ENCODE measurements at regions not wholly inside any gene's neighbourhood (a gene's known extent, or its start where the extent isn't known, plus 50 kb on each side); places are given as distances from the start of the nearest gene placed in this dataset.

DNA sequence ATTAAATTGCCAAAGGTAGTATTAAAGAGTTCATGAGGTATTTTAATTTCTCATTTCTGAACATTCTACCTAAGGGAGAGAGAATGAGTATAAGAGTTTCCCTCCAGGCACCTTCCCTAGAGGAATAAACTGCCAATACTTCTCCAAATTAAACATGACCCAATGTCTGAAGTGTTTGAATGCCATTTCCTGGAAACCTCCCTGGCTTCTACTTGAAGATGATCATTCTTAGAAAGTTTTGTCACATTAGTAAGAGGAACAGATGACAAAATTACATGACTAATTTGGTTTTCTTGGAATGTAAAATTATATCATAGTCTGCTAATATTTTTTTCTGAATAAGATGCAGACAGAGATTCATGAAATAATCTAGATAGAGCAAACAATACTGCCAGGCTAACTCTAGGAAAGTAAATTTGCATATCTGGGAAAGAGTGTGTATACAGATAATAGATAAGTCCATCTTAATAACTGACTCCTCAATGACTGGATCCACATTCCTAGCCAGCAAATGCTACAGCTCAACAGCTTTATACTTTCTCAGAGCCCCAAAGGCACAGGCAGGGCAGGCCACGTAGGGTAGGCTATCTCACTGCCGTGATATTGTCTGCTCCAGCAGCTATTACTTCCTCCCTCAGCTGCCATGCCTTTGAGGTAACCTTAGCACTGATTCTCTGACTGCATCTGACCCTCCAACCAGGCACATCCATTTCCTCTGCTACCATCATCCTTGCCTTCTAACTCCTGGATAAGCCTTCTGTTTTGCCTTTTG lies 630.8 kb upstream of the PIK3C3 start:
- Histone ChIP-seq H3K36me3 (ENCODE audit: control insufficient read depth in 4 of 4, insufficient read depth in 4 of 4, low read length in 3 of 4) (no peaks in the 10 kb centered on the region), H3K27ac (ENCODE audit: insufficient read depth in 1 of 2, low read depth in 1 of 2, low read length in 2 of 2, poor library complexity in 1 of 2, severe bottlenecking in 2 of 2) (no peak overlapping the region), H3K27me3 (replicated peaks in 2 of 5; ENCODE audit: control insufficient read depth in 4 of 5, insufficient read depth in 5 of 5, low read length in 4 of 5) (no peaks in the 10 kb centered on the region), H3K4me3 (ENCODE audit: control insufficient read depth in 1 of 7, extremely low read depth in 1 of 7, insufficient read depth in 4 of 7, low read depth in 2 of 7, low read length in 6 of 7) (no peak overlapping the region), H3K4me1 (ENCODE audit: control extremely low read depth in 1 of 4, control insufficient read depth in 4 of 4, insufficient read depth in 4 of 4, low read length in 3 of 4) (no peaks in the 10 kb centered on the region), H3K9me3 (ENCODE audit: control extremely low read depth in 1 of 5, control insufficient read depth in 4 of 5, insufficient read depth in 2 of 5, low read depth in 1 of 5, low read length in 4 of 5) (no peaks in the 10 kb centered on the region)
- no peak for DNase-seq
- 94% methylated on average over 2 of the region's 2 CpGs for WGBS (ENCODE audit: insufficient coverage)
- ChIA-PET POLR2A (no interaction called here), CTCF (no interaction called here)

- Histone ChIP-seq H3K4me3 (ENCODE audit: control insufficient read depth in 1 of 7, extremely low read depth in 1 of 7, insufficient read depth in 4 of 7, low read depth in 2 of 7, low read length in 6 of 7) (no peak overlapping the region), H3K4me1 (ENCODE audit: control extremely low read depth in 1 of 4, control insufficient read depth in 4 of 4, insufficient read depth in 4 of 4, low read length in 3 of 4) (no peaks in the 10 kb centered on the region), H3K27me3 (replicated peaks in 2 of 5; ENCODE audit: control insufficient read depth in 4 of 5, insufficient read depth in 5 of 5, low read length in 4 of 5) (no peaks in the 10 kb centered on the region), H3K27ac (ENCODE audit: insufficient read depth in 1 of 2, low read depth in 1 of 2, low read length in 2 of 2, poor library complexity in 1 of 2, severe bottlenecking in 2 of 2) (no peak overlapping the region), H3K9me3 (ENCODE audit: control extremely low read depth in 1 of 5, control insufficient read depth in 4 of 5, insufficient read depth in 2 of 5, low read depth in 1 of 5, low read length in 4 of 5) (no peaks in the 10 kb centered on the region), H3K36me3 (ENCODE audit: control insufficient read depth in 4 of 4, insufficient read depth in 4 of 4, low read length in 3 of 4) (no peaks in the 10 kb centered on the region)
- ChIA-PET CTCF (no interaction called here), POLR2A (no interaction called here)
- no peak for DNase-seq
These were observed 632.0 kb upstream of the PIK3C3 start for GRCh38 chr18:41323044-41323443.

DNA sequence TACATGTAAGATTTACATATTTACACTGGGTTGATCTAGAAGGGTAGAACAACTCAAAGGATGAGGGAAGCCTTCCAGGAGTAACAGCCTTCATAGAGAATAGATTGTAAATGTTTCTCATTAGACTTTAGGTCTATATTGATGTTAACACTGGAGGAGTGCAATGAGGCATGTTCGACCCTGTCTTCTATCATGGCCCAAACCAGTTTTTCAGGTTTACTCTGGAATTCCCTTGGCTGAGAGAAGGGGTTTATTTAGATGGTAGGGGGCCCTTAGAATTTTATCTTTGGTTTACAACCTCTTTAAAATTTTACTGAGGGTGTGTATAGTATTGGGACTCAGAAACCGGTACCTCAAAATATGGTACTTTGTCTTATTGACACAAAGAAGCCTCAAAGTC lies 634.9 kb upstream of the PIK3C3 start:
- Histone ChIP-seq H3K4me1 (ENCODE audit: control extremely low read depth in 1 of 4, control insufficient read depth in 4 of 4, insufficient read depth in 4 of 4, low read length in 3 of 4) (no peaks in the 10 kb centered on the region), H3K27ac (ENCODE audit: insufficient read depth in 1 of 2, low read depth in 1 of 2, low read length in 2 of 2, poor library complexity in 1 of 2, severe bottlenecking in 2 of 2) (no peak overlapping the region), H3K9me3 (ENCODE audit: control extremely low read depth in 1 of 5, control insufficient read depth in 4 of 5, insufficient read depth in 2 of 5, low read depth in 1 of 5, low read length in 4 of 5) (no peaks in the 10 kb centered on the region), H3K36me3 (ENCODE audit: control insufficient read depth in 4 of 4, insufficient read depth in 4 of 4, low read length in 3 of 4) (no peaks in the 10 kb centered on the region), H3K27me3 (replicated peaks in 2 of 5; ENCODE audit: control insufficient read depth in 4 of 5, insufficient read depth in 5 of 5, low read length in 4 of 5) (no peaks in the 10 kb centered on the region), H3K4me3 (ENCODE audit: control insufficient read depth in 1 of 7, extremely low read depth in 1 of 7, insufficient read depth in 4 of 7, low read depth in 2 of 7, low read length in 6 of 7) (no peak overlapping the region)
- ChIA-PET POLR2A (no interaction called here), CTCF (no interaction called here)
- WGBS (ENCODE audit: insufficient coverage): 100% methylated on average over 1 of the region's 2 CpGs
- no peak for DNase-seq

DNA sequence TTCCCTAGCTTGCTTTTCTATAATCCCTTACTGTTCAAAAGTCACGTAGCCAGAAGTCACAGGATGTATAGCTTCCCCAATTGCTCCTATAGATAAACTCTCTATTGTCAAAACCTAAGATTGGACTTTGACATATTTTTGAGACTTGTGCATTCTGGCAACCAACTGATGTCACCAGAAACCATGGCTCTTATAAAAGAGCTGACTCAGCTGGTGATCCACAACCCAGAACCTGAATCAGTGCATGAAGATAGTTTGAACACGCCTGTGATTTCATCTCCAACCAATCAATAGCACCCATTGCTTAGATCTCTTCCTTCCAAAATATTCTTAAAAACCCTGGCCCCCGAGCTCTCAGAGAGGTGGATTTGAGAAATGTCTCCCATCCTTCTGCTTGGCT lies 639.9 kb upstream of the PIK3C3 start:
- H3K27ac ChIP-seq (ENCODE audit: insufficient read depth in 1 of 2, low read depth in 1 of 2, low read length in 2 of 2, poor library complexity in 1 of 2, severe bottlenecking in 2 of 2): no peak overlapping the region
- peaks cover 0 to 2% (median 0%) of the 10 kb centered on the region in 5 experiments for H3K9me3 ChIP-seq (ENCODE audit: control extremely low read depth in 1 of 5, control insufficient read depth in 4 of 5, insufficient read depth in 2 of 5, low read depth in 1 of 5, low read length in 4 of 5)
- POLR2A ChIA-PET: no interaction called here
- CTCF ChIA-PET: no interaction called here
- no peaks in the 10 kb centered on the region for H3K27me3 ChIP-seq (replicated peaks in 2 of 5; ENCODE audit: control insufficient read depth in 4 of 5, insufficient read depth in 5 of 5, low read length in 4 of 5)
- H3K4me1 ChIP-seq (ENCODE audit: control extremely low read depth in 1 of 4, control insufficient read depth in 4 of 4, insufficient read depth in 4 of 4, low read length in 3 of 4): no peaks in the 10 kb centered on the region
- no peak for DNase-seq
- no peaks in the 10 kb centered on the region for H3K36me3 ChIP-seq (ENCODE audit: control insufficient read depth in 4 of 4, insufficient read depth in 4 of 4, low read length in 3 of 4)
- WGBS (ENCODE audit: insufficient coverage): 90% methylated on average over 3 of the region's 3 CpGs
- H3K4me3 ChIP-seq (ENCODE audit: control insufficient read depth in 1 of 7, extremely low read depth in 1 of 7, insufficient read depth in 4 of 7, low read depth in 2 of 7, low read length in 6 of 7): no peak overlapping the region

GRCh38 chr18:41311571-41312547 lies 643.2 kb upstream of the PIK3C3 start:
- DNase-seq: no peak
- Histone ChIP-seq H3K27ac (ENCODE audit: insufficient read depth in 1 of 2, low read depth in 1 of 2, low read length in 2 of 2, poor library complexity in 1 of 2, severe bottlenecking in 2 of 2) (no peak overlapping the region), H3K36me3 (ENCODE audit: control insufficient read depth in 4 of 4, insufficient read depth in 4 of 4, low read length in 3 of 4) (no peaks in the 10 kb centered on the region), H3K4me1 (ENCODE audit: control extremely low read depth in 1 of 4, control insufficient read depth in 4 of 4, insufficient read depth in 4 of 4, low read length in 3 of 4) (no peaks in the 10 kb centered on the region), H3K9me3 (ENCODE audit: control extremely low read depth in 1 of 5, control insufficient read depth in 4 of 5, insufficient read depth in 2 of 5, low read depth in 1 of 5, low read length in 4 of 5) (peaks cover 0 to 2% (median 0%) of the 10 kb centered on the region in 5 experiments), H3K27me3 (replicated peaks in 2 of 5; ENCODE audit: control insufficient read depth in 4 of 5, insufficient read depth in 5 of 5, low read length in 4 of 5) (no peaks in the 10 kb centered on the region), H3K4me3 (ENCODE audit: control insufficient read depth in 1 of 7, extremely low read depth in 1 of 7, insufficient read depth in 4 of 7, low read depth in 2 of 7, low read length in 6 of 7) (no peak overlapping the region)
- 37% methylated on average over 2 of the region's 3 CpGs for WGBS (ENCODE audit: insufficient coverage)
- ChIA-PET CTCF (no interaction called here), POLR2A (no interaction called here)

DNA sequence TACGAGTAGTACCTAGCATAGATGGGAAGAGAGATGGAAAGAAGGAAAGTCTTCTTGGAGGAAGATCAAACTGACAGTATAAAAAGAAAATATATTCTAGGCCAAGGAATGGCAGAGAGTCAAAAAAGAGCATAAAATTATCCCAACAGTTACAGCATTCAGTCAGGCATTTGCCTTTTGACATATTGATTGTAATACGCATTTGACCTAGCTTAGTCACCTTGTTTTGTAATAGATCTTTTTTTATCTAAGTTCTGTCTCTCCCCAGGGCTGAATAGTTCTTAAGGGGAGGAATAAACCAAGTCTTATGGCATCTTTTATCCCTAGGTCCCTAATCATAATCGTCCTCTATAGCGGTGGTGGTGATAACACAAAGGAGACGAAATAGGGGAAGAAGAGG lies 657.3 kb upstream of the PIK3C3 start:
- no peak overlapping the region for H3K27ac ChIP-seq (ENCODE audit: insufficient read depth in 1 of 2, low read depth in 1 of 2, low read length in 2 of 2, poor library complexity in 1 of 2, severe bottlenecking in 2 of 2)
- H3K4me1 ChIP-seq (ENCODE audit: control extremely low read depth in 1 of 4, control insufficient read depth in 4 of 4, insufficient read depth in 4 of 4, low read length in 3 of 4): no peaks in the 10 kb centered on the region
- DNase-seq: no peak
- H3K27me3 ChIP-seq (replicated peaks in 2 of 5; ENCODE audit: control insufficient read depth in 4 of 5, insufficient read depth in 5 of 5, low read length in 4 of 5): no peaks in the 10 kb centered on the region
- no peaks in the 10 kb centered on the region for H3K9me3 ChIP-seq (ENCODE audit: control extremely low read depth in 1 of 5, control insufficient read depth in 4 of 5, insufficient read depth in 2 of 5, low read depth in 1 of 5, low read length in 4 of 5)
- no peak overlapping the region for H3K4me3 ChIP-seq (ENCODE audit: control insufficient read depth in 1 of 7, extremely low read depth in 1 of 7, insufficient read depth in 4 of 7, low read depth in 2 of 7, low read length in 6 of 7)
- WGBS (ENCODE audit: insufficient coverage): 83% methylated on average over 2 of the region's 5 CpGs
- ChIA-PET CTCF (interaction anchor here (1.2 kb wide), 1 partner anchor 10 kb away, joined by 3 read pairs; no protein-coding TSS in a partner anchor), POLR2A (no interaction called here)
- no peaks in the 10 kb centered on the region for H3K36me3 ChIP-seq (ENCODE audit: control insufficient read depth in 4 of 4, insufficient read depth in 4 of 4, low read length in 3 of 4)

DNA sequence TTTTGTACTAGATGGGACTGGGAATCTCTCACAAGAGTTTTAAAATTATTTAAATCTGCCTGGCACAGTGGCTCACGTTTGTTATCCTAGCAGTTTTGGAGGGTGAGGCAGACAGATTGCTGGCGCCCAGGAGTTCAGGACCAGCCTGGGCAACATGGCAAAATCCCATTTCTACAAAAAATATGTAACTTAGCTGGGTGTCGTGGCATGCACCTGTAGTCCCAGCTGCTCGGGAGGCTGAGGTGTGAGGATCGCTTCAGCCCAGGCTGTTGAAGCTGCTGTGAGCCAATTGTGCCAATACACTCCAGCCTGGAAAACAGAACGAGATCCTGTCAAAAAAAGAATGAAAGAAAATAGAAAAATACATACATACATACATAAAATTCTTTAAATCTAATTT lies 685.7 kb upstream of the PIK3C3 start:
- Histone ChIP-seq H3K36me3 (ENCODE audit: control insufficient read depth in 4 of 4, insufficient read depth in 4 of 4, low read length in 3 of 4) (no peaks in the 10 kb centered on the region), H3K9me3 (ENCODE audit: control extremely low read depth in 1 of 5, control insufficient read depth in 4 of 5, insufficient read depth in 2 of 5, low read depth in 1 of 5, low read length in 4 of 5) (no peaks in the 10 kb centered on the region), H3K4me1 (ENCODE audit: control extremely low read depth in 1 of 4, control insufficient read depth in 4 of 4, insufficient read depth in 4 of 4, low read length in 3 of 4) (no peaks in the 10 kb centered on the region), H3K27ac (ENCODE audit: insufficient read depth in 1 of 2, low read depth in 1 of 2, low read length in 2 of 2, poor library complexity in 1 of 2, severe bottlenecking in 2 of 2) (no peak overlapping the region), H3K4me3 (ENCODE audit: control insufficient read depth in 1 of 7, extremely low read depth in 1 of 7, insufficient read depth in 4 of 7, low read depth in 2 of 7, low read length in 6 of 7) (no peak overlapping the region), H3K27me3 (replicated peaks in 2 of 5; ENCODE audit: control insufficient read depth in 4 of 5, insufficient read depth in 5 of 5, low read length in 4 of 5) (no peaks in the 10 kb centered on the region)
- ChIA-PET CTCF (no interaction called here), POLR2A (no interaction called here)
- 100% methylated on average over 3 of the region's 6 CpGs for WGBS (ENCODE audit: insufficient coverage)
- no peak for DNase-seq
